T-helper 1 cell treated with Interleukin-12 subunit alpha and Interleukin-12 subunit beta and Interleukin-4 antibody, amounts not matched to agents 30 μg/mL and 1 μg/mL, for 36 hours (primary cell): ENCODE measurements at regions not wholly inside any gene's neighbourhood (a gene's known extent, or its start where the extent isn't known, plus 50 kb on each side); places are given as distances from the start of the nearest gene placed in this dataset.

ENCODE experiments used
- H3K27ac Mint-ChIP-seq: one replicate; pipeline ENCODE4 v1.8.0; 2021; ENCODE audit warnings: mild to moderate bottlenecking, mixed read lengths
- H3K27me3 Mint-ChIP-seq: one replicate; pipeline ENCODE4 v1.8.0; 2021; ENCODE audit warnings: low read depth, mixed read lengths
- H3K36me3 Mint-ChIP-seq: one replicate; pipeline ENCODE4 v1.8.0; 2021; ENCODE audit warnings: low read depth, mixed read lengths
- H3K4me1 Mint-ChIP-seq: one replicate; pipeline ENCODE4 v1.8.0; 2021; ENCODE audit warnings: low read depth, mixed read lengths
- H3K4me3 Mint-ChIP-seq: one replicate; pipeline ENCODE4 v1.8.0; 2021; ENCODE audit warnings: mild to moderate bottlenecking, moderate library complexity, mixed read lengths
- H3K9me3 Mint-ChIP-seq: one replicate; pipeline ENCODE4 v1.8.0; 2021; ENCODE audit warnings: mixed read lengths

DNA sequence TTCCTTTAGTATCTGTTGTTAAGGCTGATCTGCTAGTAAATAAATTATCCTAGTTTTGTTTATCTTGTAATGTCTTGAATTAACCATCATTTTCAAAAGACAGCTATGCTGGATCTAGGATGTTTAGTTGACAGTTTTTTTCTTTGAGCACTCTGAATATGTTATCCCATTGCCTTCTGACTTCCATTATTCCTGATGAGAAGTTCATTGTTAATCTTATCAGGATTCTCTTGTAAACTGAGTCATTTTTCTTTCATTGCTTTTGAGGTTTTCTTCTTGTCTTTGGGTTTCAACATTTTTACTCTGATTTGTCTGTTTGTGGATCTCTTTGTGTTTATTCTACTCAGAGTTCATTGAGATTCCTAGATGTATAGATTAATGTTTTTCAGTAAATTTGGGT, 157.7 kb downstream of the WNT7A start:
- H3K27me3 Mint-ChIP-seq = peaks cover 23% of the 10 kb centered on the region
- H3K9me3 Mint-ChIP-seq = no peaks in the 10 kb centered on the region
- no peak overlapping the region for H3K4me3 Mint-ChIP-seq
- no peak overlapping the region for H3K27ac Mint-ChIP-seq
- H3K36me3 Mint-ChIP-seq = no peaks in the 10 kb centered on the region
- no peaks in the 10 kb centered on the region for H3K4me1 Mint-ChIP-seq

- peaks cover 17% of the 10 kb centered on the region for H3K9me3 Mint-ChIP-seq
- no peaks in the 10 kb centered on the region for H3K4me1 Mint-ChIP-seq
- H3K36me3 Mint-ChIP-seq = no peaks in the 10 kb centered on the region
- no peak overlapping the region for H3K27ac Mint-ChIP-seq
- peaks cover 13% of the 10 kb centered on the region for H3K27me3 Mint-ChIP-seq
- H3K4me3 Mint-ChIP-seq = no peak overlapping the region
Observed at GRCh38 chr3:13718436-13718835, 161.4 kb downstream of the WNT7A start.

DNA sequence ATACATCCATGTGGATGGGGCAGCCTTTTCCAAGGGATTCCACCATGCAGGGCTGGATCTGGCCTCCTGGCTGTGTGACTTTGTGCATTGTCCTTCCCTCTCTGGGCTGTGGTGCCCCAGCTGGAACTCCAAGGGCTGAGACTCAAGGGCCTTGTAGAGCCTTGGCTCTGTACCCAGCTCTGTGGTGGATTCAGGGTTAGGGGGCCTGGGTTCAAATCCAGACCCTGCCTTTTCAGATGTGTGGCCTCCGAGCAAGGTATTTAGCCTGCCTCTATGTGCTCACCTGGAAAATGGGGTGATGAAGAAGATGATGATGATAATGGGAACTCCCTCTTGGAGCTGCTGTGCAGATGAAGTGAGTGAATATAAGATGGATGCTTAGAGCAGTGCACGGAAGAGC, 161.9 kb downstream of the WNT7A start:
- H3K4me1 Mint-ChIP-seq = no peaks in the 10 kb centered on the region
- no peak overlapping the region for H3K4me3 Mint-ChIP-seq
- H3K9me3 Mint-ChIP-seq = peaks cover 20% of the 10 kb centered on the region
- H3K36me3 Mint-ChIP-seq = no peaks in the 10 kb centered on the region
- peaks cover 11% of the 10 kb centered on the region for H3K27me3 Mint-ChIP-seq
- H3K27ac Mint-ChIP-seq = no peak overlapping the region

DNA sequence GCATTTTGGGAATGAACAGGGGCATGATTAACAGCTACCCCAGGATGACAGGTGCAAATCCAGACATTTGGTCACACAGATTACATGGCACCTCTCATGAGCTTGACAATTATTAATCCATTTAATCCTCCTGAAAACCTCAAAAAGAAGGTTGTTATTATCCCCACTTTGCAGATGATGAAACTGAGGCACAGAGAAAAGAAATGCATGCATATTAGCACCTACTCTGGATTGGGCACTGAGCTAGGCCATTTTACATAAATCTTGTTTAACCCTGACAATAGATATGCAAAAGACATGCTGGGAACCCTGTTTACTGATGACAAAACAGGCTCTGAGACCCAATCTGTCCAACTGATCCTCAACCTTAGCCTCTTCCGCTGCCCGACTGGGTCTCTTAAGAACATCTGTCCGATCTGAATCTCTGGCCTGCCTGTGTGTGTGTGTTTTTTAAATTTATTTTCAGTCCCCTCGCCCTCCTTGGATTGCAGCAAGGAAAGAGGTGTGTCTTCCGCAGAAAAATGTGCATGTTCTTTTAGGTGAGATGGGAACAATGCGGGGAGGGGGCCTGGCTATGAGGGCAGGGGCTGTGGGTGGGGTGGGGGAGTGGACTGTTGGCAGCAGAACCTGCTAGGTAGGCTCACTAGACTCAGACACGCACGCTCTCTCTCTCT, 162.5 kb downstream of the WNT7A start:
- Mint-ChIP-seq H3K4me3 (no peak overlapping the region), H3K27ac (no peak overlapping the region), H3K4me1 (no peaks in the 10 kb centered on the region), H3K9me3 (peaks cover 25% of the 10 kb centered on the region), H3K27me3 (peaks cover 5% of the 10 kb centered on the region), H3K36me3 (no peaks in the 10 kb centered on the region)

- no peak overlapping the region for H3K27ac Mint-ChIP-seq
- no peaks in the 10 kb centered on the region for H3K4me1 Mint-ChIP-seq
- peaks cover 32% of the 10 kb centered on the region for H3K9me3 Mint-ChIP-seq
- no peaks in the 10 kb centered on the region for H3K36me3 Mint-ChIP-seq
- H3K4me3 Mint-ChIP-seq = no peak overlapping the region
- H3K27me3 Mint-ChIP-seq = peaks cover 3% of the 10 kb centered on the region
Observed at GRCh38 chr3:13716540-13717221, 163.2 kb downstream of the WNT7A start.

GRCh38 chr3:13715961-13716360, 163.9 kb downstream of the WNT7A start:
- Mint-ChIP-seq H3K4me1 (no peaks in the 10 kb centered on the region), H3K27me3 (peaks cover 3% of the 10 kb centered on the region), H3K36me3 (no peaks in the 10 kb centered on the region), H3K9me3 (peaks cover 38% of the 10 kb centered on the region), H3K27ac (no peak overlapping the region), H3K4me3 (no peak overlapping the region)

DNA sequence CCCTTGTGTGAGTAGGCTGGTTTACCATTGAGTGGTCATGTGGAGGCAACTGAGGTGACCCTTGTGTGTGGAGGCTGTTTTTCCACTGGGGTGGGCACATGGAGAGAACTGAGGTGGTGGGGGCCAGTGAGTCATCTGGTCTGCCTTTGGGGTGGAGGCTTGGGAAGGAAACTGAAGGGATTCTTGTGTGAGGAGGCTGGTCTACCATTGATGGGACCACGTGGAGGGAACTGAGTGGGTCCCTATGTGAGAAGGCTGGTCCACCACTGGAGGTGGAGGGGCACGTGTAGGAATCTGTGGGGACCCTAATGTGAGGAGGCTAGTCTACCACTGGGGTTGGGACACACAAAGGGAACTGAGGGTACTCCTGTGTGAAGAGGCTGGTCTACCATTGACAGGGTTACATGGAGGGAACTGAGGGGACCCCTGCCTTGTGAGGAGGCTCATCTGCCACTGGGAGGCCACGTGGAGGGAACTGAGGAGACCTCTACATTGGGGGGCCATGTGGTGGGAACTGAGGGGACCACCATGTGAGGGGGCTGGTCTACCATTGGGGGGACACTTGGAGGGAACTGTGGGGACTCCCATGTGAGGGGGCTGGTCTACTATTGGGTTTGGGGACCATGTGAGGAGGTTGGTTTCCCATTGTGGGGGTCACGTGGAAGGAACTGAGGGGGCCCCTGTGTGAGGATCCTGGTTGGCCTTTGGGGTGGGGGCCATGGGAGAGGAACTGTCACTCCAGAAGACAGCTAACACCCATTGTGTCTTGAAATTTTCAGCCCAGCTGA, 164.5 kb downstream of the WNT7A start:
- H3K4me1 Mint-ChIP-seq = no peaks in the 10 kb centered on the region
- H3K4me3 Mint-ChIP-seq = no peak overlapping the region
- H3K27ac Mint-ChIP-seq = no peak overlapping the region
- peaks cover 44% of the 10 kb centered on the region for H3K9me3 Mint-ChIP-seq
- no peaks in the 10 kb centered on the region for H3K36me3 Mint-ChIP-seq
- H3K27me3 Mint-ChIP-seq = peaks cover 3% of the 10 kb centered on the region

DNA sequence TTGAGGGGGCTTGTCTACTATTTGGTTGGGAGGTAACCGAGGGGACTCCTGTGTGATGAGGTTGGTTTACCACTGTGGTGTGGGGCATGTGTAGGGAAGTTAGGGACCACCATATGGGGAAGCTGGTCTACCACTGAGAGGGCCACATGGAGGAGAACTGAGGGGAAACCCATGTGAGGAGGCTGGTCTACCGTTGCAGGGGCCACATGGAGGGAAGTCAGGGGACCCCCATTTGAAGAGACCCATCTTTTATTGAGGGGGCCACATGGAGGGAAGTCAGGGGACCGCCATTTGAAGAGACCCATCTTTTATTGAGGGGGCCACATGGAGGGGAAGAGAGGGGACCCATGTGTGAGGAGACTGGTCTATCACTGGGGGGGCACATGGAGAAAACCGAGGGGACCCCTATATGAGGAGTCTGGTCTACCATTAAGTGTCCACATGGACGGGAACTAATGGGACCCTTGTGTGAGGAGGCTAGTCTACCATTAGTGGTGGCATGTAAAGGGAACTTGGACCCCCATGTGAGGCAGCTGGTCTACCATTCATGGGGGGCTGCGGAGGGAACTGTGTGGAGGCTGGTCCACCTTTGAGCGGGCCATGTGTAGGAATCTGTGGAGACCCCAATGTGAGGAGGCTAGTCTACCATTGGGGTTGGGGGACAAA, 165.5 kb downstream of the FBLN2 start:
- Mint-ChIP-seq H3K4me3 (no peak overlapping the region), H3K27me3 (no peaks in the 10 kb centered on the region), H3K27ac (no peak overlapping the region), H3K36me3 (no peaks in the 10 kb centered on the region), H3K4me1 (no peaks in the 10 kb centered on the region), H3K9me3 (peaks cover 54% of the 10 kb centered on the region)

DNA sequence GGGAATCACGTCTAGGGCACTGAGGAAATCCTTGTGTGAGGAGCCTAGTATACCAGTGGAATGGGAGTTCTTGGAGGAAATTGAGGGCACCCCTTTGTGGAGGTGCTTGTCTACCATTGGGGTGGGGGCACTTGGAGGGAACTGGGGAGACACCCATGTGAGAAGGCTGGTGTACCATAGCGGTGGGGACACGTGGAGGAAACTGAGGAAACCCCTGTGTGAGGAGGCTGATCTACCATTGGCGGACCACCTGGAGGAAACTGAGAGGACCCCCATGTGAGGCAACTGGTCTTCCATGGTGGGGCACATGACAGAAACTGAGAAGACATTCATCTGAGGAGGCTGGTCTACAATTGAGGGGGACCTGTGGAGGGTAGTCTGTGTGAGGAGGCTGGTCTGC, 164.5 kb downstream of the FBLN2 start:
- no peaks in the 10 kb centered on the region for H3K4me1 Mint-ChIP-seq
- no peak overlapping the region for H3K4me3 Mint-ChIP-seq
- no peaks in the 10 kb centered on the region for H3K36me3 Mint-ChIP-seq
- H3K27ac Mint-ChIP-seq = no peak overlapping the region
- H3K9me3 Mint-ChIP-seq = peaks cover 61% of the 10 kb centered on the region
- no peaks in the 10 kb centered on the region for H3K27me3 Mint-ChIP-seq

DNA sequence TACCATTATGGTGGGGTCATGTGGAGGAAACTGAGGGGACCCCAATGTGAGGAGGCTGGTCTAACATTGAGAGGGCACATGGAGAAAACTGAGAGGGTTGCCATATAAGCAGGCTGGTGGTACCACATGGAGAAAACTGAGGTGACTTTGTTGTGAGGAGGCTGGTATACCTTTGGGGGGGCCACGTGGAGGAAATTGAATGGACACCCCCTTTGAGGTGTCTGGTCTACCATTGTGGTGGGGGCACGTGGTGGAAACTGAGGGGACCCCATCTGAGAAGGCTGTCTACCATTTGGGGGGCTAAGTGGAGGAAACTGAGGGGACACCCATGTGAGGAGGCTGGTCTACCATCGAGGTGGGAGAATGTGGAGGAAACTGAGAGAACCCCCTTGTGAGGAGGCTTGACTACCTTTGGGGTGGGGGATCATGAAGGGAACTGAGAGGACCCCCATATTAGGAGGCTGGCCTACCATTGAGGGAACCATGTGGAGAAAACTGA, 163.8 kb downstream of the FBLN2 start:
- H3K9me3 Mint-ChIP-seq = peaks cover 61% of the 10 kb centered on the region
- no peaks in the 10 kb centered on the region for H3K27me3 Mint-ChIP-seq
- no peaks in the 10 kb centered on the region for H3K4me1 Mint-ChIP-seq
- H3K4me3 Mint-ChIP-seq = no peak overlapping the region
- H3K27ac Mint-ChIP-seq = no peak overlapping the region
- no peaks in the 10 kb centered on the region for H3K36me3 Mint-ChIP-seq

DNA sequence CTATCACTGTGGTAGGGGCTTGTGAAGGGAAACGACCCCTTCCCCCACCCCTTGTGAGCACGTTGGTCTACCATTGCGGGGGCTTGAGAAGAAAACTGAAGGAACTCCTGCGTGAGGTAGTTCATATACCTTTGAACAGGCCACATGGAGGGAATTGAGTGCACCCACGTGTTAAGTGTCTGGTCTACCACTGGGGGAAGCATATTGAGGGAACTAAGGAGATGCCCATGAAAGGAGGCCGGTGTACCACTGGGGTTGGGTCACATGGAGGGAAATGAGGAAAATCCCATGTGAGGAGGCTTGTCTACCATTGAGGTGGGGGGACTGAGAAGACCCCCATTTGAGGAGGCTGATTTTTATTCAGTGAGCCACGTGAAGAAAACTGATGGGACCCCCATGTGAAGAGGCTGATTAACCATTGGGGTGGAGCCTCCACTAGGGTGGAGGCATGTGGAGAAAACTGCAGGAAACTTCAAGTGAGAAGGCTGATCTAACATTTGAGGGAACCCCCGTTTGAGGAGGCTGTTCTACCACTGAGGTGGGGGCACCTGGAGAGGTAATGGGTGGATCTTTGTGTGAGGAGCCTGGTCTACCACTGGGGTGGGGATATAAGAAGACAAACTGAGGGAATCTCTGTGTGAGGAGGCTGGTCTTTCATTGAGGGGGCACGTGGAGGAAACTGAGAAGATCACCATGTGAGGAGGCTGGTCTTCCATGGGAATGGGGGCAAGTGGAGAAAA, 163.2 kb downstream of the FBLN2 start:
- Mint-ChIP-seq H3K27ac (no peak overlapping the region), H3K4me3 (no peak overlapping the region), H3K4me1 (no peaks in the 10 kb centered on the region), H3K27me3 (no peaks in the 10 kb centered on the region), H3K36me3 (no peaks in the 10 kb centered on the region), H3K9me3 (peaks cover 66% of the 10 kb centered on the region)

DNA sequence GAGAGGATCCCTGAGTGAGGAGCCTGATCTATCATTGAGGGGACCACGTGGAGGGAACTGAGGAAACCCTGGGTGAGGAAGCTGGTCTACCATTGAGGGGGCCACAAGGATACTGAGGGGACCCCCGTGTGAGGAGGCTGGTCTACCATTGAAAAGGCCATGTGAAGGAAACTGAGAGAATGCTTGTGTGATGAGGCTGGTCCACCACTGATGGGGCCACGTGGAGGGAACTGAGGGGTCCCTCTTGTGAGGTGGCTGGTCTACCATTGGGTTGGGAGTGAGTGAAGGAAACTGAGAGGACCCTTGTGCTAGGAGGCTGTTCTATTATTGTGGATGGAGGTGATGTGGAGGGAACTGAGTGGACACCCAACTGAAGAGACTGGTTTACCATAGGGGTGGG, 161.3 kb downstream of the FBLN2 start:
- no peak overlapping the region for H3K27ac Mint-ChIP-seq
- no peak overlapping the region for H3K4me3 Mint-ChIP-seq
- peaks cover 79% of the 10 kb centered on the region for H3K9me3 Mint-ChIP-seq
- no peaks in the 10 kb centered on the region for H3K4me1 Mint-ChIP-seq
- H3K27me3 Mint-ChIP-seq = no peaks in the 10 kb centered on the region
- H3K36me3 Mint-ChIP-seq = no peaks in the 10 kb centered on the region

DNA sequence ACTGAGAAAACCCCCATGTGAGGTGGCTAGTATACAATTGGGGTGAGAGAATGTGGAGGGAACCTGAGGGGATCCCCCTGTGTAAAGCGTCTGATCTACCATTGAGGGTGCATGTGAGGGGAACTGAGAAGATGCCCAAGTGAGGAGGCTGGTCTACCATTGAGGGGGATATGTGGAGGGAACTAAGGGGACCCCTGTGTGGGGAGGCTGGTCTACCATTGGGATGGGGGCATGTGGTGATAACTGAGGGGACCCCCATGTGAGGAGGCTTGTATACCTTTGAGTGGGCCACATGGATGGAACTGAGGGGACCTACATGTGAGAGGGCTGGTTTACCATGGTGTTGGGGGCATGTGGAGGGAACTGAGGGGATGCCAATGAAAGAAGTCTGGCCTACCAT, 160.8 kb downstream of the FBLN2 start:
- peaks cover 79% of the 10 kb centered on the region for H3K9me3 Mint-ChIP-seq
- H3K4me1 Mint-ChIP-seq = no peaks in the 10 kb centered on the region
- no peaks in the 10 kb centered on the region for H3K36me3 Mint-ChIP-seq
- no peak overlapping the region for H3K27ac Mint-ChIP-seq
- H3K4me3 Mint-ChIP-seq = no peak overlapping the region
- H3K27me3 Mint-ChIP-seq = no peaks in the 10 kb centered on the region
